GM23248 (cell line): ENCODE measurements at regions not wholly inside any gene's neighbourhood (a gene's known extent, or its start where the extent isn't known, plus 50 kb on each side); places are given as distances from the start of the nearest gene placed in this dataset.

Experiments used
- EZH2 ChIP-seq: fragments of 200-600 bp; sonication (generic); IDR thresholded peaks from 2 replicates; pipeline ENCODE4 v1.6.1; 2018; ENCODE audit warnings: antibody characterized with exemption, mild to moderate bottlenecking; ENCODE audit not compliant: insufficient read depth, poor library complexity, severe bottlenecking
- EZH2phosphoT487 ChIP-seq: fragments of 200-600 bp; sonication (generic); IDR thresholded peaks from 2 replicates; pipeline ENCODE4 v1.6.1; 2018; ENCODE audit warnings: antibody characterized with exemption, moderate library complexity, mild to moderate bottlenecking, low read depth; ENCODE audit not compliant: insufficient read depth

DNA sequence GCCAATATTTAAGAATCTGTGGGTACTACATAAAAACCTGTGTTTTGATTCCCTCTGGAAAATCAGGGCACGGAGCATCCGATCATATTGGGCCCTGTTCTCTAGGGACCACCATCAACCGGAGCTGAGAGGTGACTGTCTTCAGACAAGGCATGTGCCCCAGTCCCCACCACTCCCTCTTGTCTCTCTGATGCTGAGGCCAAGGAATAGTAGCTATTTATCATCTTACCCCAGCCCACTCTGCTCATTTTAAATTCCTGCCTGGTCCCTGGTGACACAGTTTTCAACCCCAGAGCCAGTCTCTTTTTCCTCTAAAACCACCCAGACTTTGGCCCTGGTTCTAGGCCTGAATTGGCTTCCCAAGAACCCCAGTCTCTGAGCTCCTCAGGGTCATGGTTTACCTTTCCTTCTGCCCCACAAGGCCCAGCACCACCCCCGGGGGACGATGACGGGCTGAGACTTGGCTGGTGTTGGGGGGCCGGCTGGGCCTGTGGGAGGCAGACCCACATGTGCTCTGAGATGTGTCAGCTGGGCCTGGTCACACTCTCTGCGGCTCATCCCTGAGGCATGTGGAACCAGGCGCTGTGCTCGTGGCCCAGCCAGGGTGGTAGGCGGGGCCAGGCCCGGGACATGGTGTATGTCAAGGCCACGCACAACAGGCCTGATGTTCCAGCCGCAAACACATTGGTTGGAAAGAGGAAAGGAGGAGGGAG, 114.4 kb downstream of the CEBPB start:
- TF ChIP-seq EZH2 (no peak), EZH2phosphoT487 (no peak)
